Fibroblast of pulmonary artery (primary cell): ENCODE measurements at regions not wholly inside any gene's neighbourhood (a gene's known extent, or its start where the extent isn't known, plus 50 kb on each side); places are given as distances from the start of the nearest gene placed in this dataset.

ENCODE experiments used
- DNase-seq: peaks from one replicate; pipeline ENCODE4 v3.0.0-alpha.2; 2010; ENCODE audit warnings: low read depth
- H3K4me3 ChIP-seq: replicated peaks from 2 replicates; pipeline ENCODE4 v1.5.1; 2011; ENCODE audit warnings: low read depth, mild to moderate bottlenecking, control low read depth, low read length, moderate library complexity
- TF ChIP-seq, protein P1 (sequence below): IDR thresholded peaks from 2 replicates; pipeline ENCODE4 v1.5.1; 2011; ENCODE audit warnings: mild to moderate bottlenecking, control low read depth, low read length, inconsistent platforms; ENCODE audit errors: missing control alignments

DNA sequence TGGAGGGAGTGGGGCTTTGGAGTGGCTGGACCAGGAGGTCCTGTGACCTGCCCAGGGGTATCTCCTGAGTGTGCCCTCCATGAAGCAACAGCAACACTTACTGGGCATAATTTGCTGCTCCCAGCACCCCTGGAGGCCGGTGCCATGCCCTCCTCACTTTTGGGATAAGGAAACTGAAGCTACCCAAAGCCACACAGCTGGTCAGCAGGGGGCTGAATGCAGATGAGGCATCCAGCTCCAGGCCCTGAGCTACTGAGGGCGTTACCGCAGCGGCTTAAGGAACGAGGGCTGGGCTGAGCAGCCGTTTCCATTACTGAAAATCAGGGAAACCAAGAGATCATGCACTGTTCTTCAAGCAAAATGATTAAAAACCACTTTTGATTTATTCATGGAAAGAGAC, 408.9 kb downstream of the GLRX3 start:
- DNase-seq = no peak
- TF ChIP-seq, protein P1, sequence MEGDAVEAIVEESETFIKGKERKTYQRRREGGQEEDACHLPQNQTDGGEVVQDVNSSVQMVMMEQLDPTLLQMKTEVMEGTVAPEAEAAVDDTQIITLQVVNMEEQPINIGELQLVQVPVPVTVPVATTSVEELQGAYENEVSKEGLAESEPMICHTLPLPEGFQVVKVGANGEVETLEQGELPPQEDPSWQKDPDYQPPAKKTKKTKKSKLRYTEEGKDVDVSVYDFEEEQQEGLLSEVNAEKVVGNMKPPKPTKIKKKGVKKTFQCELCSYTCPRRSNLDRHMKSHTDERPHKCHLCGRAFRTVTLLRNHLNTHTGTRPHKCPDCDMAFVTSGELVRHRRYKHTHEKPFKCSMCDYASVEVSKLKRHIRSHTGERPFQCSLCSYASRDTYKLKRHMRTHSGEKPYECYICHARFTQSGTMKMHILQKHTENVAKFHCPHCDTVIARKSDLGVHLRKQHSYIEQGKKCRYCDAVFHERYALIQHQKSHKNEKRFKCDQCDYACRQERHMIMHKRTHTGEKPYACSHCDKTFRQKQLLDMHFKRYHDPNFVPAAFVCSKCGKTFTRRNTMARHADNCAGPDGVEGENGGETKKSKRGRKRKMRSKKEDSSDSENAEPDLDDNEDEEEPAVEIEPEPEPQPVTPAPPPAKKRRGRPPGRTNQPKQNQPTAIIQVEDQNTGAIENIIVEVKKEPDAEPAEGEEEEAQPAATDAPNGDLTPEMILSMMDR = no peak
- H3K4me3 ChIP-seq = no peak overlapping the region

- DNase-seq = no peak
- H3K4me3 ChIP-seq = no peak overlapping the region
- TF ChIP-seq, protein P1 = no peak
Observed at GRCh38 chr10:130545697-130546096, 409.5 kb downstream of the GLRX3 start.

DNA sequence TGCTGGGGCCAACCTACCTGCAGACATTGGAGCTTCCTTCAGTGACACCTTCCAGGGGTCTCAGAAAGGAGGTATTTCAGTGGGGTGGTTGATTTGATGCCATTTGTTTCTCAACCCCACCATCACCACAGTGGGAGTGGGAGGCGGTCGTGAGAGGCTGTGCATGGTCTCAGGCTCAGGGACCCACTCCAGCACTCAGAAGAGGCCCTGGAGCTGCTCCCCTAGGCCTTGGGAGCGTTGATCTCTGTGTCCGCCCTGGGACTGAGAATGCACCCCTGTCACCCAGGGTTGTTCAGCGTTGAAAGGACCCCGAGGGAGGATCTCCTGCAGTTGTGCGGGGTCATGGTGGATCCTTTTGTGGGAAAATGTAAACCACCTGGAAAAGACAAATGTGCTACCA, 410.6 kb downstream of the GLRX3 start:
- TF ChIP-seq, protein P1 = no peak
- DNase-seq = no peak
- no peak overlapping the region for H3K4me3 ChIP-seq

GRCh38 chr10:130547368-130547767, 411.2 kb downstream of the GLRX3 start:
- H3K4me3 ChIP-seq = no peak overlapping the region
- TF ChIP-seq, protein P1 = no peak
- DNase-seq = no peak

DNA sequence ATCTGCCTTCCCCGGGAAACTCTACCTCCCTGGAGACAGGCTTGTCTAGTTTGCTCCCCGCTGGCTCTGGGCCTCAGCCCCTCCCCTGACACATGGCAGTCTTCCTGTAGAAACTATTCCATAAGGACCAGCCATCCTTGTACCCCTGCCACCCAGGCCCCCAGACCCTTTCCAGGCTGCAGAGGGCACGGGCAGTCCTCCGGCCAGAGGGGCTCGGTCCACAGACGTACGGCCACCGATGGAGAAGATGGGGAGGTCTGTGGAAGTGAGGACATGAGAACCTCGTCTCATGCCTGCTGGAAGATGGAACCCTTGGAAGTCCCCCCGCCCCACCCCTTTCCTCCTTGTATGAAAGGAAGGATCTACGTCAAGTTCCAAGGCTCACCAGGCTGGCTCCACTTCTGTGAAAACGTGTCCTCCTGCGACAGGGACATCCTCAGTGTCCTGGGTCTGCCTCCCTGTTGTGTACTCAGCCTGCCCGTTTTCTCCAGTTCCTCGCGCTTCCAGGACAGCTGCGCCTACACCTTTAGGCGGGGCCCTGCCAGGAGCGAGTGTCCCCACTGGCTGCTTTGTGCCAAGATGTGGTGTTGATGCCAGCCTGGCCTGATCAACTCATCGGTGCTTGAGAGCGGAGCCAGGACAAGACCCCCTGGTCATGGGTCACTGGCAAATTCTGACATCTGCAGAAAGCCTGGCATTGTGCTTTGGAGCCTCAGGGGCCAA, 414.9 kb downstream of the GLRX3 start:
- H3K4me3 ChIP-seq = no peak overlapping the region
- no peak for DNase-seq
- TF ChIP-seq, protein P1 = no peak

DNA sequence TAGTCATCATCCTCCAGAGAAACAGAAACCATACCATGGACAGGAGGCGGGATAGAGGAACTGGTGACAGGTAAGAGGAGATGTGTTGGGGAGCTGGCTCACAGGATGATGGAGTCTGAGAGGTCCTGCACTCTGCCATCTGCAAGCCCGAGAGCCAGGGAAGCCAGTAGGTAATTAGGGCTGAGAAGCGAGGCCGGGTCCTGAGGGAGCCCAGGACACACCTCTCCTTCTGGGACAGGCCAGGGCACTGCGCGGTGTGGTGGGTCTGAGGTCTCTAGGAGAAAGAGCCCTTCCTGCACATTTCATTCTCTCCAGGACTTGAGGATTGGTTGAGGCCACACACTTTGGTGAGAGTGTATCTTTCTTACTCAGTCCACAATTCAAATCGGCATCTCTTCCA, 415.5 kb downstream of the GLRX3 start:
- H3K4me3 ChIP-seq = no peak overlapping the region
- no peak for DNase-seq

GRCh38 chr10:130553826-130554225, 417.6 kb downstream of the GLRX3 start:
- no peak overlapping the region for H3K4me3 ChIP-seq
- no peak for DNase-seq
- TF ChIP-seq, protein P1 = no peak

More for the DNA sequence above, 415.5 kb downstream of the GLRX3 start:
- TF ChIP-seq, protein P1 = no peak
